Mucosa of descending colon (tissue), 3 donors: ENCODE measurements at regions not wholly inside any gene's neighbourhood (a gene's known extent, or its start where the extent isn't known, plus 50 kb on each side); places are given as distances from the start of the nearest gene placed in this dataset.

Experiments
- ATAC-seq: fragments of 200-7000 bp; cut with Tn5 transposase; one replicate; pipeline ENCODE4 v1.9.1; 2020; ENCODE audit warnings: mild to moderate bottlenecking, moderate library complexity
- DNase-seq, 3 donors: peaks; one replicate each; pipeline ENCODE4 v3.0.0-alpha.2; 2020
- H3K36me3 ChIP-seq: fragments of 200-600 bp; one replicate; pipeline ENCODE4 v1.8.0; 2021; ENCODE audit warnings: low read depth, mild to moderate bottlenecking
- H3K4me1 ChIP-seq: fragments of 200-600 bp; one replicate; pipeline ENCODE4 v1.8.0; 2021; ENCODE audit warnings: low read depth, mild to moderate bottlenecking
- H3K4me3 ChIP-seq: fragments of 200-600 bp; one replicate; pipeline ENCODE4 v1.8.0; 2021; ENCODE audit warnings: mild to moderate bottlenecking
- H3K9me3 ChIP-seq: fragments of 200-600 bp; one replicate; pipeline ENCODE4 v1.8.0; 2021; ENCODE audit warnings: mild to moderate bottlenecking
- intact Hi-C, 2 donors: fragments of 100-400 bp; cut with DNase I in 1 of 2; cut with micrococcal nuclease in 1 of 2; formaldehyde crosslinking; loops; one replicate each; pipeline versions ENCODE4 v1.11.0 to v1.11.1; 2022; cut with DNase I, micrococcal nuclease
- TF ChIP-seq, protein P1 (sequence below): fragments of 200-600 bp; IDR thresholded peaks from one replicate; pipeline ENCODE4 v1.8.0; 2022; ENCODE audit warnings: antibody characterized with exemption, mild to moderate bottlenecking
- donor health status: DM: no; HTN: no; CAD: no; lungs with moderate emphysema.
- donor health status: DM: no; HTN: no; CAD: no.
- donor health status: DM: no; HTN: yes; CAD: no.

DNA sequence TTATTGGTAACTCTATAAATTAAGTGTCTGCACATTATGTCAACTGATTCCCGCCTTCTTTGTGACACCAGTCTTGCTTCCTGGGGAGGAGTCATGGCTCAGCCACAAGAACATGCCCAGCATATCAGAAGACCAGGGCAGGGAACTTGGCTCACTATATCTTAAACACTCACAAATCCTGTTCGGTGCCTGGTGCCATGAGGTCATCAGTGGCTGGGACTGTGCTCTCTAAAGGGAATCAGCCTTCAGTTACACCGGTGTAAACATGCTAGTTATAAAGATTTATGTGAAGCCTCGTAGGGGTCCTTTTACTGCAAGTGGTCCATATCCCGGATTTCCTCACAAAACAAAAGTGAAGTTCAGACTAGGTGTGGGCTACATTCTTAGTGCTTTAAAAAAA, 73.1 kb upstream of the ZNF521 start:
- DNase-seq (no peak), ATAC-seq (no peak)
- Histone ChIP-seq H3K36me3 (no peaks in the 10 kb centered on the region), H3K4me3 (no peak overlapping the region), H3K4me1 (no peaks in the 10 kb centered on the region), H3K9me3 (no peaks in the 10 kb centered on the region)
- TF ChIP-seq, protein P1, sequence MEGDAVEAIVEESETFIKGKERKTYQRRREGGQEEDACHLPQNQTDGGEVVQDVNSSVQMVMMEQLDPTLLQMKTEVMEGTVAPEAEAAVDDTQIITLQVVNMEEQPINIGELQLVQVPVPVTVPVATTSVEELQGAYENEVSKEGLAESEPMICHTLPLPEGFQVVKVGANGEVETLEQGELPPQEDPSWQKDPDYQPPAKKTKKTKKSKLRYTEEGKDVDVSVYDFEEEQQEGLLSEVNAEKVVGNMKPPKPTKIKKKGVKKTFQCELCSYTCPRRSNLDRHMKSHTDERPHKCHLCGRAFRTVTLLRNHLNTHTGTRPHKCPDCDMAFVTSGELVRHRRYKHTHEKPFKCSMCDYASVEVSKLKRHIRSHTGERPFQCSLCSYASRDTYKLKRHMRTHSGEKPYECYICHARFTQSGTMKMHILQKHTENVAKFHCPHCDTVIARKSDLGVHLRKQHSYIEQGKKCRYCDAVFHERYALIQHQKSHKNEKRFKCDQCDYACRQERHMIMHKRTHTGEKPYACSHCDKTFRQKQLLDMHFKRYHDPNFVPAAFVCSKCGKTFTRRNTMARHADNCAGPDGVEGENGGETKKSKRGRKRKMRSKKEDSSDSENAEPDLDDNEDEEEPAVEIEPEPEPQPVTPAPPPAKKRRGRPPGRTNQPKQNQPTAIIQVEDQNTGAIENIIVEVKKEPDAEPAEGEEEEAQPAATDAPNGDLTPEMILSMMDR, result no peak
- intact Hi-C loops, result no loop called here

DNA sequence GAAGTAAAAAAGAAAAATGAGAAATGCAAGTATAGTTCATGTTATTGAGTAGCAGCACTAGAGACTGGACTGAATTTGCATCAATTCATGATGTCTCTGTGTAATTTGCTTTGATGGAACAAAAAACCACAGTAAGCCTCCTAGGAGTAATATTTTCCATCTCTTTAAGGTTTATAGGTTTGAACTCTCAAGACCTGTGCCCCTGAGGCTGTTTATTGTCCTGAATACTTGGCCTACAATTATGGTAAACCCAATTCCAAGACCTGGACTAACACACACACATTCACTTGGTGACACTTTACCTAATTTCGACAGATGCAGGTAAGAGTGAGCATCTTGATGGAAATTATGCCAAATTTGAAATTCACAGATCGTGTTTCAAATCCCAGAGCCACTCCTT, 71.8 kb upstream of the ZNF521 start:
- Histone ChIP-seq H3K9me3 (no peaks in the 10 kb centered on the region), H3K4me3 (no peak overlapping the region), H3K36me3 (no peaks in the 10 kb centered on the region), H3K4me1 (no peaks in the 10 kb centered on the region)
- intact Hi-C loops, result no loop called here
- TF ChIP-seq, protein P1, result no peak
- DNase-seq, result no peak
- ATAC-seq, result no peak

DNA sequence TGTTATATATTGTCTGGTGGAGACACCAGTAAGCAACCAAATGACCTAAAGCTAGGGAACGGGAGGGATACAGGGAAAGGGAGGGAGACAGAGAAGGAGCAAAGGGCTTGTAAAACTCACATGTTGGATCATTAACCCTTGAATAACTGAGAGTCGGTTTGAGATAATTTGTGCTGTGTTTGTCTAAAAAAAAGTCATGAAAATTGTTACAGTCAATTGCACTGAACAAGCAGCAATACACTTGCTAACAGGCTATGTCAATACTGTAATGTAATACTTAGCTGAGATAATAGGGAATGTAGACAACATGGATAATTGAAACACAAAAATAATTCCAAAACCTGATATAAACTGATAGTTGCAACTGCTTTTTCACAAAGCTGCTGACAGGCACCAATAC, 71.3 kb upstream of the ZNF521 start:
- no peak for DNase-seq
- TF ChIP-seq, protein P1, result no peak
- intact Hi-C loops, result no loop called here
- Histone ChIP-seq H3K36me3 (no peaks in the 10 kb centered on the region), H3K9me3 (no peaks in the 10 kb centered on the region), H3K4me1 (no peaks in the 10 kb centered on the region), H3K4me3 (no peak overlapping the region)
- no peak for ATAC-seq

DNA sequence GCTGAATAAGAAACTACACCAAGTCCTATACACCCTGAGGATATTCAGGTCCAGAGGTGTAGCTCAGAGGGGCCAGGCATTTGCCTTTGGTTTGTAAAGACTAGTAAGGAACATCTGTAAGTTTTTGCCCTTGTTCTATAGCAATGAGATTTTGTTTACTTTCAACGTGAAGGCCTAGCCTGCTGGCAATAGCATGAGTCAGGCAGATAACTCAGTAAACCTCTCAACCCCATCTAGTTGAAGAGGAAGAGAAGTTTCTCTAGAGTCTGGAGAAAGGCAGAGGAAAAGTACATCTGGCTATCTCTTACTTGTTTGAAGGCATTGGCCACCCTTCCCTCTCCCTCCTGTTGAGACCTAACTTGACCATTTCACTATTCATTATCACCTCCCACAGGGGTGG, 70.3 kb upstream of the ZNF521 start:
- intact Hi-C loops, result no loop called here
- Histone ChIP-seq H3K4me3 (no peak overlapping the region), H3K9me3 (no peaks in the 10 kb centered on the region), H3K36me3 (no peaks in the 10 kb centered on the region), H3K4me1 (no peaks in the 10 kb centered on the region)
- TF ChIP-seq, protein P1, result no peak
- DNase-seq, result no peak
- ATAC-seq, result no peak

DNA sequence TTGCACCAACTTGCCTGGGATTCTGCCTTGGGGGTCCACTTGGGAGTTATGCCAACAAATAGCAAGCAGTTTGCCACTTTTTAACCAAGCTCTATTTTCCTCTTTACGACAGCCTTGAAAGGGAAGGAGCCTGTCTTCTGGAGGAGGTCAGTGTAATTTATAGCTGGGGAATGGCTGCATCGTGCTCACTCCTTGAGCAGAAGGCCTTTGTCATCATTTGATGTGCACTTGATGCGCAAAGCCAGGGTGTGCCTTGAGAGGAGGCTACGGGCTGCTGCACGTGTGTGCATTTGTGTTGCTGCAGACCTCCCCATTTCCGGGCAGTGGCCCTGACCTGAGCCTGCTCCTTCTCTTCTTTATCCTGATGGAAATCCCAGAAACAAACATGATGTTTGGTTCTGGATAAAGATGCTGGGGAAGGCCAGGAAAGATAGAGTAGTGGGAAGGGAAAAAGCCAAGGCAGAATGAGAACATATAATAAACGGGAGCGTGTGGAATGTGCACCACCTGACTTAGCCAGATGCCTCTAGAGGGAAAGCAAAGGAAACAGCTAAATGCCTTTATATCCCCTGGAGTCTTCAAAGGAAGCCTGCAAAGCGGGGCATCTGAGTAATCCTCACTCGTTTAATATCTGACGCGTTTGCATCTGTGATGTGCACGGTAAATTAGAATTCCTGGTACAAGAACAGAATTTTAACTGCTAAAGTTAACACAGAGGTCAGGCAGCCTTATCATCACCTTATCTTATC, 68.3 kb upstream of the ZNF521 start:
- Histone ChIP-seq H3K36me3 (no peaks in the 10 kb centered on the region), H3K9me3 (no peaks in the 10 kb centered on the region), H3K4me1 (no peaks in the 10 kb centered on the region), H3K4me3 (no peak overlapping the region)
- TF ChIP-seq, protein P1, result no peak
- ATAC-seq (no peak), DNase-seq (no peak)
- intact Hi-C loops, result no loop called here

DNA sequence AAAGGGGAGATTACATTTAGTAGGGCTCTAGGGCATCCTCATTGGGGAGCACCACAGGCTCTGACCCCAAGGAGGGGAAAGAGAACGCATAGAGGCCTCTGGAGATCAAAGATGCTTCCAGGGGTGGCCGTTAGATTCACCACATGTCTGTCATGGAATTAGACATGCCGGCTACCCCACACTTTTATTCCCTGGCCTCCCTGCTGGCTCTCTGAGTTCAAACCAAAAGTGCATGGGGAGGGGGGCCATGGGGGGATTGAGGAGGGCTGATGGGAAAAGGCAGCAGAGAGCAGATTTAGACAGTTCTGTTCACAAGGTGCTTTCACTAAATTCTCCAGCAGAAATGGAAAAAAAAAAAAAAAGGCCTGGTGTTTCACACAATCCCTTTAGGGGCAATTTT, 64.4 kb upstream of the ZNF521 start:
- ATAC-seq, result no peak
- DNase-seq, result no peak
- Histone ChIP-seq H3K36me3 (no peaks in the 10 kb centered on the region), H3K4me3 (no peak overlapping the region), H3K9me3 (no peaks in the 10 kb centered on the region), H3K4me1 (no peaks in the 10 kb centered on the region)
- TF ChIP-seq, protein P1, result no peak
- intact Hi-C loops, result no loop called here
